HUES48 (cell line): ENCODE measurements at regions not wholly inside any gene's neighbourhood (a gene's known extent, or its start where the extent isn't known, plus 50 kb on each side); places are given as distances from the start of the nearest gene placed in this dataset.

Source experiments
- H3K27ac ChIP-seq: one replicate; pipeline ENCODE4 v1.7.0; 2013; ENCODE audit warnings: low read depth, low read length, inconsistent platforms
- H3K27me3 ChIP-seq: 2 replicates; pipeline ENCODE4 v1.6.1; 2013; ENCODE audit warnings: mild to moderate bottlenecking, low read length; ENCODE audit not compliant: control insufficient read depth, insufficient read depth
- H3K36me3 ChIP-seq: 2 replicates; pipeline ENCODE4 v1.6.1; 2013; ENCODE audit warnings: low read length; ENCODE audit not compliant: control insufficient read depth, insufficient read depth
- H3K4me1 ChIP-seq: 2 replicates; pipeline ENCODE4 v1.6.1; 2013; ENCODE audit warnings: mild to moderate bottlenecking, low read length; ENCODE audit not compliant: control insufficient read depth, insufficient read depth
- H3K4me3 ChIP-seq: 2 replicates; pipeline ENCODE4 v1.5.1; 2013; ENCODE audit warnings: mild to moderate bottlenecking, low read depth, low read length
- H3K9ac ChIP-seq: 2 replicates; pipeline ENCODE4 v1.6.1; 2013; ENCODE audit warnings: mild to moderate bottlenecking, low read depth, low read length, moderate library complexity
- H3K9me3 ChIP-seq: 2 replicates; pipeline ENCODE4 v1.6.1; 2013; ENCODE audit warnings: low read length; ENCODE audit not compliant: control insufficient read depth, insufficient read depth

GRCh38 chr2:7116511-7116910, 199.3 kb downstream of the RNF144A start:
- Histone ChIP-seq H3K9me3 (peaks cover 4% of the 10 kb centered on the region; the same call in 1 of the 2 replicates), H3K4me3 (no peak overlapping the region), H3K27ac (no peak overlapping the region), H3K36me3 (no peaks in the 10 kb centered on the region), H3K27me3 (no peaks in the 10 kb centered on the region), H3K4me1 (no peaks in the 10 kb centered on the region), H3K9ac (no peak overlapping the region)

GRCh38 chr2:7117076-7117475, 199.9 kb downstream of the RNF144A start:
- Histone ChIP-seq H3K27ac (no peak overlapping the region), H3K27me3 (no peaks in the 10 kb centered on the region), H3K36me3 (no peaks in the 10 kb centered on the region), H3K9ac (no peak overlapping the region), H3K4me1 (no peaks in the 10 kb centered on the region), H3K4me3 (no peak overlapping the region), H3K9me3 (peaks cover 4% of the 10 kb centered on the region; the same call in 1 of the 2 replicates)

- Histone ChIP-seq H3K27ac (no peak overlapping the region), H3K9me3 (peaks cover 4% of the 10 kb centered on the region; the same call in 1 of the 2 replicates), H3K4me1 (no peaks in the 10 kb centered on the region), H3K36me3 (no peaks in the 10 kb centered on the region), H3K9ac (no peak overlapping the region), H3K4me3 (no peak overlapping the region), H3K27me3 (no peaks in the 10 kb centered on the region)
Measured at GRCh38 chr2:7118606-7119131, 201.5 kb downstream of the RNF144A start.

GRCh38 chr2:7119132-7119835, 202.1 kb downstream of the RNF144A start:
- no peaks in the 10 kb centered on the region for H3K4me1 ChIP-seq
- H3K9me3 ChIP-seq = no peaks in the 10 kb centered on the region
- no peaks in the 10 kb centered on the region for H3K36me3 ChIP-seq
- no peak overlapping the region for H3K4me3 ChIP-seq
- H3K9ac ChIP-seq = no peak overlapping the region
- no peaks in the 10 kb centered on the region for H3K27me3 ChIP-seq
- H3K27ac ChIP-seq = no peak overlapping the region

- no peaks in the 10 kb centered on the region for H3K9me3 ChIP-seq
- H3K36me3 ChIP-seq = no peaks in the 10 kb centered on the region
- H3K27me3 ChIP-seq = no peaks in the 10 kb centered on the region
- H3K4me3 ChIP-seq = no peak overlapping the region
- no peak overlapping the region for H3K9ac ChIP-seq
- no peaks in the 10 kb centered on the region for H3K4me1 ChIP-seq
- H3K27ac ChIP-seq = no peak overlapping the region
Measured at GRCh38 chr2:7121851-7122250, 204.6 kb downstream of the RNF144A start.

- H3K9me3 ChIP-seq = no peaks in the 10 kb centered on the region
- H3K27me3 ChIP-seq = no peaks in the 10 kb centered on the region
- H3K36me3 ChIP-seq = no peaks in the 10 kb centered on the region
- H3K9ac ChIP-seq = no peak overlapping the region
- no peak overlapping the region for H3K4me3 ChIP-seq
- no peak overlapping the region for H3K27ac ChIP-seq
- H3K4me1 ChIP-seq = peaks cover 3% of the 10 kb centered on the region; the same call in 1 of the 2 replicates
Measured at GRCh38 chr2:7127156-7127555, 209.9 kb downstream of the RNF144A start.

- H3K36me3 ChIP-seq = no peaks in the 10 kb centered on the region
- H3K9me3 ChIP-seq = no peaks in the 10 kb centered on the region
- no peak overlapping the region for H3K9ac ChIP-seq
- H3K4me1 ChIP-seq = peaks cover 3% of the 10 kb centered on the region; the same call in 1 of the 2 replicates
- no peak overlapping the region for H3K4me3 ChIP-seq
- H3K27ac ChIP-seq = no peak overlapping the region
- H3K27me3 ChIP-seq = no peaks in the 10 kb centered on the region
Measured at GRCh38 chr2:7127687-7128086, 210.5 kb downstream of the RNF144A start.

- peaks cover 3% of the 10 kb centered on the region; the same call in 1 of the 2 replicates for H3K4me1 ChIP-seq
- H3K27me3 ChIP-seq = no peaks in the 10 kb centered on the region
- H3K4me3 ChIP-seq = no peak overlapping the region
- no peaks in the 10 kb centered on the region for H3K9me3 ChIP-seq
- H3K27ac ChIP-seq = no peak overlapping the region
- H3K9ac ChIP-seq = no peak overlapping the region
- no peaks in the 10 kb centered on the region for H3K36me3 ChIP-seq
Measured at GRCh38 chr2:7131261-7131660, 214.0 kb downstream of the RNF144A start.

GRCh38 chr2:7132753-7133152, 215.5 kb downstream of the RNF144A start:
- H3K9ac ChIP-seq = no peak overlapping the region
- no peak overlapping the region for H3K27ac ChIP-seq
- H3K27me3 ChIP-seq = no peaks in the 10 kb centered on the region
- no peaks in the 10 kb centered on the region for H3K36me3 ChIP-seq
- H3K4me3 ChIP-seq = no peak overlapping the region
- H3K4me1 ChIP-seq = peaks cover 3% of the 10 kb centered on the region; the same call in 1 of the 2 replicates
- no peaks in the 10 kb centered on the region for H3K9me3 ChIP-seq

GRCh38 chr2:7133521-7133920, 216.3 kb downstream of the RNF144A start:
- no peaks in the 10 kb centered on the region for H3K36me3 ChIP-seq
- H3K27ac ChIP-seq = no peak overlapping the region

GRCh38 chr2:7140306-7140705, 223.1 kb downstream of the RNF144A start:
- no peak overlapping the region for H3K9ac ChIP-seq
- peaks cover 5% of the 10 kb centered on the region; the same call in 1 of the 2 replicates for H3K4me1 ChIP-seq
- no peaks in the 10 kb centered on the region for H3K27me3 ChIP-seq
- no peaks in the 10 kb centered on the region for H3K9me3 ChIP-seq
- H3K36me3 ChIP-seq = no peaks in the 10 kb centered on the region
- H3K4me3 ChIP-seq = no peak overlapping the region
- H3K27ac ChIP-seq = no peak overlapping the region

More at GRCh38 chr2:7133521-7133920, 216.3 kb downstream of the RNF144A start:
- Histone ChIP-seq H3K4me1 (peaks cover 3% of the 10 kb centered on the region; the same call in 1 of the 2 replicates), H3K9me3 (no peaks in the 10 kb centered on the region), H3K9ac (no peak overlapping the region), H3K4me3 (no peak overlapping the region), H3K27me3 (no peaks in the 10 kb centered on the region)
